Right ventricle myocardium inferior (tissue), 1 donor: ENCODE measurements at regions not wholly inside any gene's neighbourhood (a gene's known extent, or its start where the extent isn't known, plus 50 kb on each side); places are given as distances from the start of the nearest gene placed in this dataset. TPM values are rescaled to one million over a fixed set of nuclear protein-coding genes. Genes with fewer than 3 reads are reported as not detected.

Source experiments
- ATAC-seq: fragments of 200-7000 bp; cut with Tn5 transposase; one replicate; pipeline ENCODE4 v1.9.1; 2020; ENCODE audit warnings: mild to moderate bottlenecking, moderate library complexity
- DNase-seq: peaks from one replicate; pipeline ENCODE4 v3.0.0; 2021; ENCODE audit errors: missing footprints
- intact Hi-C: fragments of 100-400 bp; cut with DNase I; formaldehyde crosslinking; loops from one replicate; pipeline ENCODE4 v1.11.0; 2022
- microRNA-seq: library from miRNA; unstranded; fragments of <30 nt; microRNA quantifications from one replicate; pipeline ENCODE4 v1.2.0, GENCODE V29; 2020
- donor health status: DM: no; HTN: yes; CAD: no; lungs with severe emphysema.

- DNase-seq (no peak), ATAC-seq (no peak)
- intact Hi-C loops, result no loop called here
These were observed 69.7 kb upstream of the TPM1 start for GRCh38 chr15:62972814-62973213.

DNA sequence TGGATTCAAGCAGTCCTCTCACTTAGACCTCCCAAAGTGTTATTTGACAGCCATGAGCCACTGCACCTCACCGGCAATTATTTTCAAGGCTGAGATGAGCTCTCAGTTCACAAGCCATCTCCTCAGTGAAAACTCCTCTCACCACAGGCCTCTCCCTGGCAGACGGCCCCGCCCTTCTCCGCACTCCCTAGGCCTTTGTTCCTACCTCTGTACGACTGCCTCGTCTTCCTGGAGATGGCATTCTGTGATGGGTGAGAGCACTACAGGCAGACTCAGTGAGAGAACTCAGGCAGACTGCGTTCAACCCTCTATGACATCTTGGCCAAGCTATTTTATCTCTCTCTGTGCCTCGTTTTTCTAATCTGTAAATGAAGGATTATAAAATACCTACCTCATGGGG lies 67.0 kb upstream of the TPM1 start:
- intact Hi-C loops, result no loop called here
- DNase-seq, result no peak
- ATAC-seq, result no peak

GRCh38 chr15:62976301-62976881 lies 66.2 kb upstream of the TPM1 start:
- ATAC-seq (no peak), DNase-seq (no peak)
- intact Hi-C loops, result no loop called here

GRCh38 chr15:62977952-62978811 lies 64.4 kb upstream of the TPM1 start:
- ATAC-seq, result peak; percentile 47
- intact Hi-C loops, result no loop called here

DNA sequence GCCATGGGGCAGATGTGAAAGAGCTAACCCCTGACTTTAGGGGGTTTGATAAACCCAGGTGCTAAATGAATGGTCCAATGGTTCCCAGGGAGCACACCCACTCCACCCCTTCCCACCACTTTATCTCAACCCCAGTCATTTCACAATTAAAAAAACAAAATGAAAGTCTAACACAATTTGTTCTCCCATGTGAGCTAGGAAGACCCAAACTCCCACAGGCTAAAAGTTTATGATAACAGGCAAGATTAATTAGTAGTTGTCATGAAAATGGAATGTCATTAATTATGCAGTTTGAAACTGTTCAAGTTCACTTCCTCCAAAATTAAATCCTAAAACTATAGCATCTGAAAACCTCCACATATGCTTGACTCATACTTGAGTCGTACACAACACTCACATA lies 63.3 kb upstream of the TPM1 start:
- intact Hi-C loops, result no loop called here
- DNase-seq, result no peak
- no peak for ATAC-seq

More at GRCh38 chr15:62977952-62978811, 64.4 kb upstream of the TPM1 start:
- DNase-seq, result no peak

DNA sequence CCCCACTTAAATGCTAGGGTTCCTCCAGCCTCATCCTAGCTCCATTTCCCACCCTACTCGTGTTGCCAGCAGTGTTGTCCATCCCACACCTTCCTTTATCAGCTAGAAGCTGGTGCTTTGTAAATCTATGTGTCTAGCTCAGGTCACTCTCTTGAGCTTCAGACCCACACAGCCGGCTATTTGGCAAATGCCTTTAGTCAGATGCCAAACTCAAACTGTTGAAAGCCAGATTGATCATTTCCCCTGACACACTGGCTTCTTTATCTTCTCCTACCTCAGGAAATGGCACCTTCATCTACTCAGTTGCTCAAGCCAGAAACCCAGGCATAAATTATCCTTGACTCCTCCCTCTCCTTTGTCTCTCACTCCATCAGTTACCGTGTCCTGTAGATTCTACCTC lies 61.5 kb upstream of the TPM1 start:
- intact Hi-C loops, result no loop called here
- ATAC-seq, result no peak
- DNase-seq, result no peak

DNA sequence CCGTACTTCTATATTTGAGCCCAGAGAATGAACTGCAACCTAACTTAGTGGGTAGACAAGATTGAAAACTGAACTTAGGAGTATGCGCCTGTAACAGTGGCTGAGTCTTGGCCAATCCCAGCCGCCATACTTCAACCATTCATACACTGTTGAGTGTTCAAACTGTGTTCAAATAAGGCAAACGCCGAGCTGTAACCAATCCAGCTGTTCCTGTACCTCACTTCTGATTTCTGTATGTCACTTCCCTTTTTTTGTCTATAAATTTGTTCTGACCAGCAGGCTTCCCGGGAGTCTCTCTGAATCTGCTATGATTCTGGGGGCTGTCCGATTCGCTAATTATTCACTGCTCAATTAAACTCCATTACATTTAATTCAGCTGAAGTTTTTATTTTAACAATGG lies 58.6 kb upstream of the TPM1 start:
- intact Hi-C loops, result no loop called here
- ATAC-seq (no peak), DNase-seq (no peak)

GRCh38 chr15:62985768-62986167 lies 56.8 kb upstream of the TPM1 start:
- intact Hi-C loops, result no loop called here
- DNase-seq (no peak), ATAC-seq (no peak)

- ATAC-seq (no peak), DNase-seq (no peak)
- intact Hi-C loops, result no loop called here
These were observed 55.6 kb upstream of the TPM1 start for GRCh38 chr15:62986948-62987347.

GRCh38 chr15:62988701-62989100 lies 53.8 kb upstream of the TPM1 start:
- intact Hi-C loops, result no loop called here
- no peak for DNase-seq
- no peak for ATAC-seq

DNA sequence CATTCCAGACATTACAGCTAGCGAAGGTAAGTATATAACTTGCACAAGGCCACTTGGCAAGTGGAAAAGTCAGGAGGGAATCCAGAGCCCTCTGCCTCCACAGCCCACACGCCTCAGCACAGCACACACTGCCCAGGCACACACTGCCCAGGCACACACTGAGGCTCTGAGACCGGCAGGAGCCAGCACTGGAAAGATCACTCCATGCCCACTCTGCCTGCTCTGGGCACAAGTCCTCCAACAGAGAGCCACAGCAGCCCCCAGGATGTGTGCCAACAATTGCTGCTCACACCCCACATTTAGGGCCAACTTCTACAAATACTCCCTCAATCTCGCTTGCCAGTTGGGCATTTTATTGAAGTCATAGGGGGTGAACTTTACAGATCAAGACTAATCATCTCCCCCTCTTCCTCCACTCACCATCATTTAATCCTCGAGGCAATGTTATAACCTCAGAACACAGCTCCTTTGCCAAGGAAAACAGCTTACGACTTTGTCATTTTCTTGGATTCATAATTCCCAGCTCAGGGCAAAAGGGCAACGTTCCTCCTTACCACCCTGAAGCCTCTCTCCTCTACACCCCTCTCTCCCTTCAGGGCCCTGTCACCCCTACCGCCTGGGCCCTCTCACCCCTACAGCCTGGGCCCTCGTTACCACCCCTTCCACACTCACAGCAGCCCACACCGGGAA lies 53.0 kb upstream of the TPM1 start:
- no peak for DNase-seq
- no peak for ATAC-seq

GRCh38 chr15:62991698-62992097 lies 50.8 kb upstream of the TPM1 start:
- ATAC-seq (no peak), DNase-seq (no peak)
- intact Hi-C loops, result no loop called here

More for the DNA sequence above, 53.0 kb upstream of the TPM1 start:
- intact Hi-C loops, result no loop called here

- DNase-seq (no peak), ATAC-seq (no peak)
- intact Hi-C loops, result no loop called here
These were observed 50.2 kb upstream of the TPM1 start for GRCh38 chr15:62992302-62992701.

Small RNA genes in the stretch of these regions (microRNA-seq; reads per million reads assigned to microRNA genes)
- gene MIR190A (476 reads per million, percentile 73 among the genes with 10 or more reads in this experiment), gene MIR6085 (not detected), gene MIR8067 (not detected)
